HG03097 (cell line): ENCODE measurements at regions not wholly inside any gene's neighbourhood (a gene's known extent, or its start where the extent isn't known, plus 50 kb on each side); places are given as distances from the start of the nearest gene placed in this dataset.

Experiments
- ATAC-seq: cut with Tn5 transposase; IDR thresholded peaks from one replicate; pipeline ENCODE4 v1.9.1; 2021; ENCODE audit not compliant: unreplicated experiment, low FRiP score

DNA sequence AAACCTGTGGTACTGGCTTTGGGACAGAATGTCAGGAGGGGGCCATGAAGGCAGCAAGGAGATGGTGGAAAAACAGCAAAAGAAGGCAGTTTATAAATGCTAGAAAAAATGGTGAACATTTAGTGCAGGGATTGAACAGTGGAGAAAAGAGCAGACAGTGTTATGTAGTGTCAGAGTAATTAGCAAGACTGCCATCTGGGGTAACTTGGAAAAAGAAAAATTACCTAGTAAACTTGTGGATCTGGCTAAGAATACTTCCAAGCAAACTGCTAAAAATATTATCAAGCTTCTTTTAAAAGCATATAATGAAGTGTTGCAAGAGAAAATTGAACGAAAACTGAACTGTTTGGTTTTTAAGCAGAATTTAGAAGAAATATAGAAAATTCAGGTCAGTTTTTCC lies 267.8 kb downstream of the INSIG2 start:
- no peak for ATAC-seq

DNA sequence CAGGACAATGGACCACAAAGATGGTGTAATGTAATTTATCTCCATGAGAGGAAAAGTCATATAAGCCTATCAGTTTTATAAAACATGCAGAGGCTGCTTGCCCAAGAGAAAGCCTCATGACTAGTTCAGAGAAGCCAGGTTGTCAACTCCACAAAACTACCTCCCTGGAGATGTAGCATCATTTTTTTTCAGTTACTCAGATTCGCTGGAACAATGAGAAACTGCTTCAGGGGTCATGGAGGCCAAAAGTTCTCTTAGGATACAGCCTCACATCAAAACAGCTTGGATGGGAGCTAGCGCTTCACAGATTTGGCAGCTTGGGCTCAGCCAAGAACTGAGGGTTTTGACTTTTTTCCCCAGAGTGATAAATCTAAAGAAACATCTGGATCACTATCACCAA lies 263.5 kb downstream of the INSIG2 start:
- no peak for ATAC-seq

DNA sequence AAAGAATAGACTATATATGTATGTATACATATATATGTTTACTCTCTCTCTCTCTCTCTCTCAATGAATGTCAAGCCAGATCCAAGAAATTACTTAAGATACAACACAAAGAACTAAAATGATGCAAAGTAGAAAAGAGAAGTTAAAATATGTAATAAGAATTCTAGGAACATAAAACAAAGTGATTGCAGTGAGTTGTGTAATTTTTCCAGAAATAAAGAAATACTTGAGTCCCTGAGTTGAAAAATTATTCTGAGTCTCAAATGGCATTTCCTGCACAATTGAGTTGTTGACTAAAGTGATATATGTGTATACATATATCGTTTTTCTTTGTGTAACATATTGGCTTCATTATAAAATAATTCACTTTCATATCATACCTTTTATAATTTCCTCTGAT lies 262.4 kb downstream of the INSIG2 start:
- ATAC-seq = no peak

DNA sequence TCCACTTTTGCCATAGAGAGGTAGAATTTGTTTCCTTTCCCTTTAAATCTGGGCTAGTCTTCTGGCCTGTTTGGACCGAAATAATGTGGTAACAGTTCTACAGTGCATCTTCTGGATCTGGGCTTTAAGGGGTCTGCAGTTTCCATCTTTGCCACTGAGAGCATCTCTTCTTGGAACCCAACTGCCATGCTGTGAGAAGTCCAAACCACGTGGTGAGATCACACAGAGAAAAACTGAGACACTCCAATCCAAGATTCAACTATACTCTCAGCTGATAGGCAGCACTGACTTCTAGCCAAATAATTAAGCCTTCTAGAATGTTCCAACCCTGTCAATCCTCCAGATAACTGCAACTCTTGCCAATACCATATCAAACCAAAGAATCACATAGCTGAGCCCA lies 261.1 kb downstream of the INSIG2 start:
- no peak for ATAC-seq

DNA sequence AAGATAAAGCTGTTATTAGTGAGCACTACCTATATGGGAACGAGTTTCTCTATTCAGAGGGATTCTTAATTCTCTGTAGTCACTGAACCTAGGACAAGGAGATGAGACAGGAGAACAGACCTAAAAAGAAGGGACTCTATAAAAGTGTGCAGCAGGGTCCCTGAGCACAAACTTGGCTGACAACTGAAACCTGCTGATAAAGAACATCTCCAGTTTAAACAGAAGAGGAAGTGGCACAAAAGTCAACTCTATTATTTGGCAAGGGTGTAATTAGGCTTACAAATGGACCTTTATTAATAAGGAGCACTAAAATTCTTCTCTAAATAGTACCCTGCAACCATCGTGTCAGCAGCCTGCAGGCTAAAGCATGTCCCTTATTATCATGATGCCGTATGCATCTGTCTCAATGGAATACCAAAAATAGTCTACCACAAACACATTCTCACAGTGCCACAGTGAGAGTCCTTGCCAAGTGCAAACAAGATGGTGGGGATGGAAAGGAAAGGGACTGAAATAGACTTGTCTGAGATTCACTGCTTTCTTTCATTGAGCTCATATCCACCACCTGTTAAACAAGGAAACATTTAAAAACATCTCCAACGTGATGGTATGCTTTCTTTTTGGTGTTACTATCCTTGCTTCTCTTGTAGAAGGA lies 260.2 kb downstream of the INSIG2 start:
- ATAC-seq = no peak

DNA sequence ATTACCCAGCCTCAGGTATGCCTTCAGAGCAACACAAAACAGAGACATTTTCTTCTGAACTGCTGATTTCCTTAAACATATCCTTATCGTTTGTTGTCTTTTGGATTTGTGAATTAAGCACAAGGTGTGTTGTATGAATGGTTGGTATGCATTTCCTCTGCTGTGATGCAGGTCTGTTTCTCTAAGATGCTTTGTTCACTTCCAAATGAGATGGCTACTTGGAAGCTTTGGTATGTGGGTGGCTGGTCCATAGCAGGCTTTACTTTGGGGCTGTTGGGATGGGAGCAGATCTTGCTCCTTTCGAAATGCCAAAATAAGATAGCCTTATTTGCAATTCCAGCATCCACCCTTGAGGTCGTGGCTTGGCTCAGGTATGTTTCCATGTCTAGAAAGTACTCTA lies 257.2 kb downstream of the INSIG2 start:
- ATAC-seq = no peak

DNA sequence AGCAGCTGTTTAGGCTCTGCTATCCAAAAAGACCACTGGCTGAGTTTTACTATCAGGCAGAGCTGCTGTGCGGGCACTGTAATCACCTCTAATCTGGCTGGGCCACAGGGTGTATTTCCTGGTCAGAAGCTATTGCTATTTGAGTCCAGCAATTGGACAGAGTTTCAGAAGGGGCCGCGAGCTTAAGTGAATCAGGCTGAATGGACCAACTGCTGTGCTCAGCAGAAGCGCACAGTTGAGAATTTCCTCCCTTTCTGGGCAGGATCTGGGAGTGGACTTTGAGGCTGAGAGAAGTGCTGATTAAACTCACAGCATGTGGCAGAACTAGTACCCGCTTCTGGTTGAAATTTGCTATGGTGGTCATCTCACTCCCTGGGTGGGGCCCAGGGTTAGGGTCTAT lies 251.8 kb downstream of the INSIG2 start:
- ATAC-seq = no peak

DNA sequence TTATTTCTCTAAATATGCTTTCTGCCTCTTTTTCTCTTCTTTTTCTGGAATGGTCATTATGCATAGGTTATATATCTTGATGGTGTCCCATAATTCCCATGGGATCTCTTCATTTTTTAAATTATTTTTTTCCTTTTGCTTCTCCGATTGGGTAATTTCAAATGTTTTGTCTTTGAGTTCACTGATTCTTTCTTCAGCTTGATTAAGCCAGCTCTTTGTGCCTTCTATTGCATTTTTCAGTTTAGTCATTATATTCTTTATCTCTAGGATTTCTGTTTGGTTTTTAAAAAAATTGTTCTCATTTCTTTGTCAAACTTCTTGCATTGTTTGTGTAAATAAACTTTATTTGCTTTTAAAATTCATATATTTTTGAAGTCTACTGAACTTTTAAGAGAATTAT lies 251.1 kb downstream of the INSIG2 start:
- no peak for ATAC-seq

DNA sequence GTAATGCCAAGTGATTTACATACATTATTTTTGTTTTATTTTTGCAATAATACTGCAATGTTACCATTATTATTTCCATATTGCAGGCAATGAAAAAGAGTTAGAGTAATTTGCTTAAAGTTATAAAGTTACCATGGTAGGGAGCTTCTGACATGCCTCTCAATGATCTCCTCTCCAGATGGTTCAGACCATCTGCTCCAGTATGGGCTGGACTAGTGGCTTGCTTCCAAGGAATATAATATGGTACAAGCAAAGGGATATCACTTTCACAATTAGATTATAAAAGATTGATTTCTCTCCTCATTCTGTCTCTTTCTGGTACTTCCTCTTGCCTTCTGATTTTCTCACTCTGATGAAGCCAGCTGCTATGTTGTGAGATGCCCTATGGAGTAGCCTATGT lies 245.4 kb downstream of the INSIG2 start:
- no peak for ATAC-seq

DNA sequence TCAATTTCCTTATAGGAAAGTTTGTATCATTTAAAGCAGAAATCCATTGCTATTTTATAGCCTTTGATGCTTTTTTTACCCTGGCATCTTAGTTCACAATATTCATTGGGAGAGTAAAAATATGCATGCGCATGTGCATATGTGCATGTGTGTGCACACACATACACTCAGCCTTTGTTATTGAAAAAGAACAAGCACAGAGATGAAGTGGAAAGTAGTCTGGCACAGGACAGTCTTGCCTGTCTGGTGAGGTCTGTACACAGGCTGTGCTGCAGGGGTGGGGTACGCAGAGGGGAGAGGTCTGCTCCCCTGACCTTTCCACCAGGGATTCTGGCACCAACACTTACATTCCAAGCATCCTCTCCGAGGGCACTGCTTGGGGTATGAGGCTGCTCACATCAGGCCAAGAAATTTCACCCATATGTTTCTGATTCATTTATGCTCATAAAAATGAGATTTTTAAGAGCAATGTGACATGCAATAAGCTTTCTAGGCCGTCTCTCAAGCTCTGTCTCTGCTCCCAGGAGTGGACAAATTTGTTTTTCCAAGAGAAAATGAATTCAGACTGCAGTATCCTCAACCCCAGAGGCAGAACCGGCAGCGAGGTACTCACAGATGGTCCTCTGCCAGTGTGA lies 237.2 kb downstream of the INSIG2 start:
- no peak for ATAC-seq

DNA sequence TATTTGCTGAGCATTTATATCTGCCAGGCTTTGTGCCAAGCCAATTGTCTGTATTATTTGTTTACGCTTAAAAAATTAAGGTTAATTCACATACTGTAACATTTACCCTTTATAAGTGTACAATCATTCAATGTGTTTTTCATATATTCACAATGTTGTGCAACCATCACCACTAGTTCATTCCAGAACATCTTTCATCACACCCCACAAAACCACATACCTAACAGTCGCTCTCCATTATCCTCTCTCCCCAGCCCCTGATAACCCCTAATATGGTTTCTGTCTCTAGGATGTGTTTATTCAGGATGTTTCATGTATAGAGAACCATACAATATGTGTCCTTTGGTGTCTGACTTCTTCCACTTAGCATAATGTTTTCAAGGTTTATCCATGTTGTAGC lies 234.1 kb downstream of the INSIG2 start:
- ATAC-seq = no peak

DNA sequence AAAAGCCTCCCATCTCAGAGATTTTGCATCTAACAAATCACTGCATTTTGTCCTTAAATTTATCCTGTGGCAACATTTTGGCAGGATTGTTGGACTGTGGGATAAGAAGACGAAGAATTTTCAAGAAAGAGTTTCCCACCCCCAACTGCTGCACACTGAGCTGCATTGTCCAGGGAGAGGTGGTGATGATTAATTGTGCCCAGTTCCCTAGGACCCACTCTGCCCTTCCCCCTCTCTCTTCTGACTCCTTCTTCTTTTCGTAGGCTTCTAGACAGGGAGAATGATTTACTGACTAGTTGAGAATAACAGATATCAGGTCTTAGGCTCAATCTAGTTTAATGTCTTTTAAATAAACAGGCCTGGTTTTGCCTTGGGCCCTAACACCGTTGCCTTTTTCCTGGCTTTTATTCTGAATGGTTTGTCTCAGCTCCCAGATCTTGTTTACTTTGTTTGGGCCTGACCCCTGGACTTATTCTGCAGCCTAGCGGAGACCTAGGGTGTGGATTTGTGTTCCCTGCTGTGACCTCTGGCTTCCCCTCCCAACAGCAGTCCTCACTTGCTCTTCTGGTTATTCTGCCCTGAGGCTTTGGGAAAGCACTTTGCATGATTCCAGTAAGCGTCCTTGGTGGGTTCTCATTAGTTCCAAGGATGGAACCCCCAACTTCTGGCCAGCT lies 233.3 kb downstream of the INSIG2 start:
- ATAC-seq = no peak

DNA sequence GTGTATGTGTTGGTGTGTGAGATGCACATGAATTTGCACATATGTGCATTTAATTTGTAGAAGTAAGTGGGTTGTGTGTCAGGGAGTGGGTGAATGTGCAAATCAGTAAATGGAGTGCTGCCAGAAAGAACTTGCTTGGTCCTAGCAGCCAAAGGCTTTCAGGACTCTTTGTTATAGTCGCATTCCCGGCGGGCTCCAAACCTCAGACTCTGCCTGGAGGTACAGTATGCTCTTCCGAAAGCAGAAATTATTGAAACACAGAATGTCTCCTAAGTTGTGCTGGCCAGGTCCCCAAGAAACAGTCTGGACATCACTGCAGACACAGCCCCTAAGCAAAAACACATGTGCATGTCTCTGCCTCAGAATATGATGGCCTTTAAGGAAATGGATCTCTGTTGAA lies 232.4 kb downstream of the INSIG2 start:
- no peak for ATAC-seq

DNA sequence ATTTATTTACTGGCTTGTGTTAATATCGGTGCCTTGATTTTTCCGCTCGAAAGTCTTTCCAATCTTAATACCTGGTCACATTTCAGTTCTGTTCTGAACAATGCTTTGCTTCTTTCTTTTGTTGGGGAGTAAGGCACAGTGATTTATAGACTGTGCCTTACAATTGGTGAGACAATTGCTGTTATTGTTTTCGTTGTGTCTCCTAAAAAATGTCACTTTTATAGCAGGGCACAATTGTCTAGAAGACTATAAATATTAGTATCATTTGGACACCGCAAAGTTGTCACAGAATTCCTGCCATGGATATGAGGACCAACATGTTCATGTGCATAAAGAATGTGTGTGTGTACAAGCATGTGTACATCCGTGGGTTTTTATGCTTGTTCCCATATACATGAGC lies 231.9 kb downstream of the INSIG2 start:
- ATAC-seq = no peak

DNA sequence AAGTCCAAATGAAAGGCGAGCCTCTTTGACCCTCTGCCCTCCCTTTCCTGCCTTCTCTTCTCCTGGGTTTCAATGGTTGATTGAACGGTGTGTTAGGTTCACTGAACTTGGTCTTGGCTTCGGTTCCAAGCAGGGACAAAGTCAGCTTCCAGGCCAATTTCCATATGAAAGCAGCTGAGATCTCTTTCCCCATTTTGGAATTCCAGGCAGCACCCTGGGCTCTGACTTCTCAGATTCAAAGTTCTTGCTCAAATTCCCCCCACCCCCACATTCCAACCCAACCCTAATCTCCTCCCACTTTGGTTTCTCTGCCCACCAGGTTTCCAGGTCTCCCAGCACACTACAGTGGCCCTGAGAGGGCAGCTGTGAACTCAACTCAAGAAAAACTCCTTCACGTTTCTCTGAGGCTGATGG lies 231.0 kb downstream of the INSIG2 start:
- no peak for ATAC-seq

DNA sequence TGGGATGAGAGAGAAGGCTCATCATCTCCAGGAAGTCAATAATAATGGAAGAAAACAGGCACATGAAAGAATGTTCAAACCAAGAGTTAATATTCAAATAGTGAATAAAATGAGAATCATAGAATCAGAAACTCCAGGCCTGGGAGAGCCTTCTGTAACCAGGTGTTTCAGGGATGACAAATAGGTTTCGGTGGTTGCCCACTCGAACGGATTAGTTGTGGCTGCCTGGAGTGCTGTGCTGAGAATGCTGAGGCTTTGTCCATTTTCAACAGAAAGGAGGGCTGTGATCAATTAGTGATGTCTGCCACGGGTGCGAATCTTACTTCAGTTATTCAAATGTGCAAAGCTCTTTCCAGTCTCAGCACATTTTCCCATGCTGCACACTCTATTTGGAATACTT lies 227.3 kb downstream of the INSIG2 start:
- ATAC-seq = no peak

DNA sequence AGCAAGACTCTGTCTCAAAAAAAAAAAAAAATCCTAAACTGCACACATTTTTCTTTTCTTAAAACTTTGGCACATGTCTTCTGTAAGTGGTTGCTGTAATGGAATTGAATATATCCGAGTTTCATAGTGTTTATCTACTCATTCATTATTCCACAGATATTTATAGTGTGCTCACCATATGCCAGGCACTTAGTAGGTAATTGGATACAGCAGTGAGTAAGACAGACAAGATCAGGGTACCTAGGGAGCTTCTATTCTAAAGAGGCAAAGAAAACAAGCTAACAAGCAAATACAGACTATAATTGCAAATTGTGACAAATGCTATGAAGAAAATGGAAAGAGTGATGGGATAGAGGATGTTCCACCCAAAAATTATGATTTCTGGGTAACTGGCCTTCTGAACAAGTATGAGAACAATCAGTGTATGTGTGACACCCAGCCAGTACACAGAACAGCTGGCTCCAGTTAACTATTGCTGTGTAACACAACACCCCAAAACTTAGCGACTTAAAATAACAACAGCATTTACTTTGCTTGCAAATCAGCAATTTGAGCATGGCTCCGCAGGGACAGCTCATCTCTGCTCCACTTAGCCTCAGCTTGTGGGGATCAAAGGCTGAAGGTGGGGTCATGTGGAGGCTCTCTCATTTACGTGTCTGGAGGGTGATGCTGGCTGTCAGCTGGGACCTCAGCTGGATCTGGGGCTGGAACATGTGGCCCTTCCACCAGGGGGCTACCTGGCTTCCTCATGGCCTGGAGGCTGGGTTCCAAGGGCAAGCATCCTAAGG lies 224.9 kb downstream of the INSIG2 start:
- ATAC-seq = no peak

DNA sequence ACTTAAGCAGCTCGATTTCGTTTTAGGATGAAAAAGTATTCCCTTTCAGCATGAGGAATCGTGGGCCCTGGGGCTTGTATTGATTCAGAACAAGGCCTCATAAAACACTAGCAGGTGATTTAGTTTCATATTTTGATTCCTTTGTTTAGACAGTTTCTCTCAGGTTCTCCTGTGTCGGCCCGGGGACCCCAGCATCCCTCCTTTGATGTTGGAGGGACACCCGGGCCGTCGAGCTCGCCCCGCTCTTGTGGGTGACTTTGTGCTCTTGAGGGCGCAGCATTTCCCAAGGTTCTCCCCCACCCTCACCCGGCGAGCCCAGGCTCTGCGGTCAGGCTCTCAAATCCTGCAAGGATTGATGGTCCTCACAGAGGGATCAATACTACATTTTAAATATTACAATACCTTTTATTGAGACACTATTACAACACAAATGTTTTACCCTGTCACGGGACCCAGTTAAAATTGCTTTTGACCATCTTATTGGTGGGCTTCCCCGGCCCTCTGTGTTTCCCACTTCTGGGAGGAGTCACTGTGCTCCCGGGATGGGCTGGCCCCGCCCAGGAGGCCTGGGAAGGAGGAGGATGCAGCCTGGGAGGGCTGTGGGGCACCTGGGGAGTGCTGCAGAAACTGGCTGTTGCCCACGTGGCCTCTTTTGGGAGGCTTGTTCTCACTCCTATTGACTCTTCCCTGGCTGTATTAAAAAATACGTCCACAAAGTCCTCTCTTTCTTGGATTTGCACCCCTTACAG lies 222.6 kb downstream of the INSIG2 start:
- no peak for ATAC-seq

DNA sequence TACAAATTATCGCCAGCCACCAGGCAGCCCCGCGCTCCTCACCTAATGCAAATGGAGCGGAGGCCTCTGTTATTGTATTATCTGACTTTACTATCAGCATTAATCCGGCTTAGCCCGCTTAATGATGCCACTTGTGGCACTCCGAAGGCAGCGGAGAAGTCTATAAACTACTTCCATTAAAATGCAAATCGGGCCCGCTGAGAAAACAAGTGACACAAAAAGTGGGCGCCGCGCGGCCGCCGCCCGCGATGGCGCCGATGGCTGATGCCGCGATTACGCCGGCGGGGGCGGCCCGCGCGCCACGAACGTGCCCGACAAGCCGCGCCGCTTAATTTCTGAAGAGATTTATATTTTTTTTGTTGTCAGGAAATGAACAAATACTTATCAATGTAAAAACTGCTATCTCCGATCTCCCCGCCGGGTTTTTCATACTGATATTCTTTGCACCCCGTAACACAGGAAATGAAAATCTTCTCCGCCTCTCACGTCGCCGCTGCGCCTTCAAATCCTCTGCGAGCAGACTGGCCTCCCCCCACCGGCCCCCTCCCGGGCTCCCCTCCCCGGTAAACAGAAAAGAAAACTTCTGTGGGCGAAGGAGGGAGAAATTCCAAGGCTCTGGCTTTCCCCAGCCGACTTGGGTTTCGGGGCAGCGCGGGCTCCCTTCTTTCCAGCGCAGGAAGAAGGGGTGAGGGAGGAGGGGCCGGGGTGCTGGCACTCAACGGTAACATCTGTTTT lies 221.8 kb downstream of the INSIG2 start:
- no peak for ATAC-seq
